Right atrium auricular region (tissue), 2 donors: ENCODE measurements at regions not wholly inside any gene's neighbourhood (a gene's known extent, or its start where the extent isn't known, plus 50 kb on each side); places are given as distances from the start of the nearest gene placed in this dataset.

Experiments used
- DNase-seq: peaks from one replicate; pipeline ENCODE4 v3.0.0-alpha.2; 2019; ENCODE audit warnings: low spot score
- H3K27ac ChIP-seq, 2 donors: fragments of 200-600 bp; sonication (generic); 1 replicate in 1 of 2; 2 replicates in 1 of 2; pipeline ENCODE4 v1.5.1; 2016 to 2019
- H3K27me3 ChIP-seq, 2 donors: fragments of 200-600 bp; sonication (generic); one replicate each; pipeline versions ENCODE4 v1.5.1 to v1.6.0; 2017 to 2019
- H3K36me3 ChIP-seq: fragments of 200-600 bp; sonication (generic); one replicate; pipeline ENCODE4 v1.5.1; 2016
- H3K4me1 ChIP-seq, 2 donors: fragments of 200-600 bp; sonication (generic); one replicate each; pipeline versions ENCODE4 v1.5.1 to v1.6.0; 2017 to 2019
- H3K4me3 ChIP-seq, 2 donors: fragments of 200-600 bp; sonication (generic); 1 replicate in 1 of 2; 2 replicates in 1 of 2; pipeline ENCODE4 v1.5.1; 2017 to 2019; ENCODE audit warnings: mild to moderate bottlenecking in 1 of 2, moderate library complexity in 1 of 2
- H3K9me3 ChIP-seq, 2 donors: fragments of 200-600 bp; sonication (generic); one replicate each; pipeline ENCODE4 v1.5.1; 2019
- CTCF ChIP-seq, 2 donors: fragments of 200-600 bp; sonication (generic); IDR thresholded peaks; one replicate each; pipeline ENCODE4 v1.5.1; 2019; ENCODE audit warnings: antibody characterized with exemption in 2 of 2

GRCh38 chr1:70714149-70714548 lies 303.1 kb downstream of the CTH start:
- H3K9me3 ChIP-seq: peaks cover 0 to 4% of the 10 kb centered on the region in 2 donors
- TF ChIP-seq CTCF (IDR thresholded peaks at IDR 0.05): no peak
- H3K36me3 ChIP-seq: no peaks in the 10 kb centered on the region
- DNase-seq: no peak
- no peaks in the 10 kb centered on the region for H3K4me1 ChIP-seq
- H3K27ac ChIP-seq: no peak overlapping the region
- H3K27me3 ChIP-seq: no peaks in the 10 kb centered on the region
- no peak overlapping the region for H3K4me3 ChIP-seq

- Histone ChIP-seq H3K9me3 (peaks cover 0 to under 1% of the 10 kb centered on the region in 2 donors), H3K4me1 (no peaks in the 10 kb centered on the region), H3K27me3 (no peaks in the 10 kb centered on the region), H3K27ac (no peak overlapping the region), H3K36me3 (no peaks in the 10 kb centered on the region), H3K4me3 (no peak overlapping the region)
- no peak for DNase-seq
- TF ChIP-seq CTCF (IDR thresholded peaks at IDR 0.05): no peak
These were observed 306.1 kb downstream of the CTH start for GRCh38 chr1:70717211-70717610.

DNA sequence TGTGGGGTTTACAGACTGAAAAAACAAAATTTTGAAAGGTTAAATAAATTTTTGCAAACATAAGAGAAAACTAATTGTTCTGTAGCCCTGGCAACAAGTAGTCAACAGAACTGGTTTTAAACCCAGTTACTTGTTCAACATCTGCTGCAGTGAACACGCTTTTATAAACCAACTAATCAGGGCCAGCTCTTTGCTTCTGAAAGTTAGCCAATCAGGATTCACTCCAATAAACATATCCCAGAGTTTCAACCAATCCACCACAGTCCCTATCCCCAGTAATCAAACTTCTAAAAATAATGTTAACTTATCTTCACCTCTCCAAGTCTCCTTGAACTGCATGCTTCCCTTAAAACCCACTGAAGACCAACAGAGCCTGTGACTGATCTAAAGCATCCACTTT lies 306.6 kb downstream of the CTH start:
- no peak overlapping the region for H3K27ac ChIP-seq
- H3K4me3 ChIP-seq: no peak overlapping the region
- no peak for DNase-seq
- H3K9me3 ChIP-seq: peaks cover 0 to 5% of the 10 kb centered on the region in 2 donors
- H3K4me1 ChIP-seq: no peaks in the 10 kb centered on the region
- H3K36me3 ChIP-seq: no peaks in the 10 kb centered on the region
- H3K27me3 ChIP-seq: no peaks in the 10 kb centered on the region
- TF ChIP-seq CTCF (IDR thresholded peaks at IDR 0.05): no peak

GRCh38 chr1:70718086-70718630 lies 307.1 kb downstream of the CTH start:
- DNase-seq: no peak
- no peaks in the 10 kb centered on the region for H3K27me3 ChIP-seq
- H3K4me1 ChIP-seq: no peaks in the 10 kb centered on the region
- TF ChIP-seq CTCF (IDR thresholded peaks at IDR 0.05): no peak
- H3K4me3 ChIP-seq: no peak overlapping the region
- H3K9me3 ChIP-seq: peaks cover 0 to 6% of the 10 kb centered on the region in 2 donors
- H3K27ac ChIP-seq: no peak overlapping the region
- no peaks in the 10 kb centered on the region for H3K36me3 ChIP-seq

DNA sequence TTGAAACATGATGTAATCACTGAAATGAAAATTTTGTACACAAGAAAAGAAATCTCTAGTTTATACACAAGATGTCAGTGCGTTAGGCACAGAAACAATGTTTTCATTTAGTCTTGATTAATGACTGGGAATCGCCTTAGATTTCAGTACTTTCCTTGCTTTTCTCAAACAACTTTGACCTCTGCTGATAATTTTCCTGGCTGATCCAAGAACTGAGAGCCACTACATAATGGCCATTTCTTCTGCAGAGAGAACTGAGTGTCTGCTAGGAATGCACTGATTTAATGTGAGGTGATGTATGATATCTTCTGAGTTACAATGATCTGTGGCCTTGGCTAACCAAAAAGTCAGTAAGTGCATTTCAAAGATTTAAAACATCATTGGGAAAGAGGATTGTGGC lies 308.1 kb downstream of the CTH start:
- Histone ChIP-seq H3K27me3 (no peaks in the 10 kb centered on the region), H3K27ac (no peak overlapping the region), H3K4me1 (no peaks in the 10 kb centered on the region), H3K36me3 (no peaks in the 10 kb centered on the region), H3K9me3 (peaks cover 0 to 6% of the 10 kb centered on the region in 2 donors), H3K4me3 (no peak overlapping the region)
- no peak for DNase-seq
- no peak for TF ChIP-seq CTCF (IDR thresholded peaks at IDR 0.05)

DNA sequence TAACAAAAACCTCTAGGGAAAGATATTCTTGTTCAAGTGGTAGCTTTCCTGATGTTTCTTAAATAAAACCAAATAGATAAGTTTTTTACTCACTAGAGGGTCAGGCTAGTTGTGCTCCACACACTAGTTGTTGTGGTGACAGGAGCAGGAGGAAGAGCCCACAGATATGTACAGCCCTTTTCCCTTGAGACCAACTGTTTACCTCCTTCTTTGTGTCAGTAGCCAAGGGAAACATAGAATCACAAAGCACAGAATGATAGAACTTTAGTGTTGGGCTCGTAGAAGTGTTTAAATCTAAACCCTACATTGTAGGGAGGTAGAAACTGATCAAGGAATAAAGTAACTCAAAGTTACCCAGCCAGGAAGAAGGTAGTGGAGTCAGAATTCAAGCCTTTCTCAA lies 309.0 kb downstream of the CTH start:
- TF ChIP-seq CTCF (IDR thresholded peaks at IDR 0.05): no peak
- Histone ChIP-seq H3K27ac (no peak overlapping the region), H3K27me3 (no peaks in the 10 kb centered on the region), H3K9me3 (peaks cover 0 to 14% of the 10 kb centered on the region in 2 donors), H3K4me1 (no peaks in the 10 kb centered on the region), H3K4me3 (no peak overlapping the region), H3K36me3 (no peaks in the 10 kb centered on the region)
- DNase-seq: no peak
